ENCODE measurements at regions not wholly inside any gene's neighbourhood (a gene's known extent, or its start where the extent isn't known, plus 50 kb on each side); places are given as distances from the start of the nearest gene placed in this dataset.

- DNase-seq: no peak
These were observed 843.2 kb downstream of the GALC start for GRCh38 chr14:87149583-87150354.

- no peak for DNase-seq
These were observed 844.3 kb downstream of the GALC start for GRCh38 chr14:87148655-87149054.

GRCh38 chr14:87142551-87143211 is 850.3 kb downstream of the GALC start:
- DNase-seq: no peak

- DNase-seq: no peak
These were observed 851.2 kb downstream of the GALC start for GRCh38 chr14:87141801-87142200.

GRCh38 chr14:87139299-87139698 is 853.7 kb downstream of the GALC start:
- no peak for DNase-seq

- DNase-seq: no peak
These were observed 859.7 kb downstream of the GALC start for GRCh38 chr14:87133073-87133801.

- DNase-seq: no peak
These were observed 861.1 kb downstream of the GALC start for GRCh38 chr14:87131879-87132278.

- no peak for DNase-seq
These were observed 870.8 kb downstream of the GALC start for GRCh38 chr14:87122166-87122565.

- DNase-seq: no peak
These were observed 871.3 kb downstream of the GALC start for GRCh38 chr14:87121716-87122115.

- no peak for DNase-seq
These were observed 877.7 kb downstream of the GALC start for GRCh38 chr14:87115234-87115633.

- no peak for DNase-seq
These were observed 879.7 kb downstream of the GALC start for GRCh38 chr14:87113286-87113685.

GRCh38 chr14:87111741-87112140 is 881.2 kb downstream of the GALC start:
- DNase-seq: no peak

- DNase-seq: no peak
These were observed 881.9 kb downstream of the GALC start for GRCh38 chr14:87111126-87111525.

GRCh38 chr14:87109271-87109670 is 883.7 kb downstream of the GALC start:
- no peak for DNase-seq

GRCh38 chr14:87108726-87109125 is 884.3 kb downstream of the GALC start:
- no peak for DNase-seq

GRCh38 chr14:87102811-87103378 is 890.1 kb downstream of the GALC start:
- no peak for DNase-seq

GRCh38 chr14:87097015-87097414 is 896.0 kb downstream of the GALC start:
- DNase-seq: no peak

GRCh38 chr14:87094913-87095312 is 898.1 kb downstream of the GALC start:
- no peak for DNase-seq

GRCh38 chr14:87088588-87088987 is 904.4 kb downstream of the GALC start:
- DNase-seq: no peak

- no peak for DNase-seq
These were observed 905.1 kb downstream of the GALC start for GRCh38 chr14:87087881-87088280.

- DNase-seq: no peak
These were observed 908.1 kb downstream of the GALC start for GRCh38 chr14:87084908-87085307.

- DNase-seq: no peak
These were observed 910.1 kb downstream of the GALC start for GRCh38 chr14:87082917-87083316.

GRCh38 chr14:87081004-87081403 is 912.0 kb downstream of the GALC start:
- no peak for DNase-seq

- no peak for DNase-seq
These were observed 912.8 kb downstream of the GALC start for GRCh38 chr14:87080146-87080545.
